ENCODE measurements at regions not wholly inside any gene's neighbourhood (a gene's known extent, or its start where the extent isn't known, plus 50 kb on each side); places are given as distances from the start of the nearest gene placed in this dataset.

GRCh38 chr2:193816008-193816407 lies 1621.3 kb upstream of the TMEFF2 start:
- no peaks in the 10 kb centered on the region for H3K27me3 Mint-ChIP-seq
- no peaks in the 10 kb centered on the region for H3K36me3 Mint-ChIP-seq
- intact Hi-C loops (cut with micrococcal nuclease) = no loop called here
- no peak for DNase-seq
- no peak overlapping the region for H3K27ac Mint-ChIP-seq
- no peak overlapping the region for H3K4me3 Mint-ChIP-seq
- ChIA-PET CTCF (no interaction called here), POLR2A (no interaction called here)
- peaks cover 4% of the 10 kb centered on the region for H3K9me3 Mint-ChIP-seq
- no peaks in the 10 kb centered on the region for H3K4me1 Mint-ChIP-seq (ENCODE audit: low read depth)

DNA sequence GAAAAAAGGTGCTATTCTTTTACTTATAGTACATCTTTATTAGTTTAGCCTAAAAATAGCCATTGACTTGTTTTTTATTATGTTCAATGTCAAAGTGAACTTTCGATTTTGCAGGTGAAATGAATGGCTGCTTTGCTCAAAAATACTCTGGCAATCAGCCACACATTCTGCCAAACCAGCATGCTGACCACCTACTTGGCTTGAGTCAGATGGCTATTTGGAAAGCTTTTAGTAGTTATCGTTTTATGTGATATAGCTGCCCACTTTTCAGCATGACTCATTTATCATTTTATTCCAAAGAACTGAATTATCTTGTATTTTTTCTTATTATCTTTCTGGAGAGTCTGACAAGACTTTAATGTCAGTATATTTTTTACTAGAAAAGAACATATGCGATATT lies 1615.8 kb upstream of the TMEFF2 start:
- intact Hi-C loops (cut with micrococcal nuclease) = no loop called here
- H3K27ac Mint-ChIP-seq = no peak overlapping the region
- H3K36me3 Mint-ChIP-seq = no peaks in the 10 kb centered on the region
- H3K9me3 Mint-ChIP-seq = no peaks in the 10 kb centered on the region
- H3K4me3 Mint-ChIP-seq = no peak overlapping the region
- POLR2A ChIA-PET = no interaction called here
- no peak for DNase-seq
- H3K27me3 Mint-ChIP-seq = no peaks in the 10 kb centered on the region
- CTCF ChIA-PET = no interaction called here
- H3K4me1 Mint-ChIP-seq (ENCODE audit: low read depth) = no peaks in the 10 kb centered on the region

GRCh38 chr2:193808877-193809276 lies 1614.1 kb upstream of the TMEFF2 start:
- no peaks in the 10 kb centered on the region for H3K4me1 Mint-ChIP-seq (ENCODE audit: low read depth)
- no peak overlapping the region for H3K27ac Mint-ChIP-seq
- CTCF ChIA-PET = no interaction called here
- H3K36me3 Mint-ChIP-seq = no peaks in the 10 kb centered on the region
- intact Hi-C loops (cut with micrococcal nuclease) = no loop called here
- H3K9me3 Mint-ChIP-seq = no peaks in the 10 kb centered on the region
- DNase-seq = no peak
- POLR2A ChIA-PET = no interaction called here
- no peaks in the 10 kb centered on the region for H3K27me3 Mint-ChIP-seq
- no peak overlapping the region for H3K4me3 Mint-ChIP-seq

- H3K27me3 Mint-ChIP-seq = no peaks in the 10 kb centered on the region
Measured at GRCh38 chr2:193806088-193806774, 1611.5 kb upstream of the TMEFF2 start.

GRCh38 chr2:193796847-193797246 lies 1602.1 kb upstream of the TMEFF2 start:
- Mint-ChIP-seq H3K27ac (no peak overlapping the region), H3K4me1 (ENCODE audit: low read depth) (no peaks in the 10 kb centered on the region), H3K27me3 (no peaks in the 10 kb centered on the region), H3K9me3 (no peaks in the 10 kb centered on the region), H3K4me3 (no peak overlapping the region), H3K36me3 (no peaks in the 10 kb centered on the region)
- ChIA-PET POLR2A (no interaction called here), CTCF (no interaction called here)
- DNase-seq = no peak
- intact Hi-C loops (cut with micrococcal nuclease) = no loop called here

More at GRCh38 chr2:193806088-193806774, 1611.5 kb upstream of the TMEFF2 start:
- no peak for DNase-seq
- no peak overlapping the region for H3K4me3 Mint-ChIP-seq
- no peaks in the 10 kb centered on the region for H3K36me3 Mint-ChIP-seq
- ChIA-PET POLR2A (no interaction called here), CTCF (no interaction called here)
- no peak overlapping the region for H3K27ac Mint-ChIP-seq
- intact Hi-C loops (cut with micrococcal nuclease) = no loop called here
- H3K9me3 Mint-ChIP-seq = no peaks in the 10 kb centered on the region
- H3K4me1 Mint-ChIP-seq (ENCODE audit: low read depth) = no peaks in the 10 kb centered on the region

DNA sequence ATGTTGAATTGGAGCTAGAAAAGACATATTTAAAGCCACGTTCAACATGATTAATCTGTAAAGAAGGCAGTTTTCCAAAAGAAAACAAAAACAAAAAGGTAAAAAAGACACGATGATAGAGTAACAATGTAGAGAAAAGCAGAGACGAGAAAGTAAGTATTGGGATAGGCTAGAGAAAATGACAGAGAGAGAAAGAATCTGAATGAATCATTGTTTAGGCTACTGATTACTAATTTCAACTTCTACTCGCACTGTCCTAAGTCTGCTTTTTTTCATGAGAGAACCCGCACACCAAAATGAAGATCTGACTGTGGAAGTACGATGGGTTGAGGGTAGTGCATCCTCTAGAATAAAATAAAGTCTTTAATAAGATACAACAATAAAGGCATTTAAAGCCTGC lies 1599.2 kb upstream of the TMEFF2 start:
- H3K27me3 Mint-ChIP-seq = no peaks in the 10 kb centered on the region
- CTCF ChIA-PET = no interaction called here
- POLR2A ChIA-PET = no interaction called here
- no peaks in the 10 kb centered on the region for H3K4me1 Mint-ChIP-seq (ENCODE audit: low read depth)
- H3K36me3 Mint-ChIP-seq = no peaks in the 10 kb centered on the region
- intact Hi-C loops (cut with micrococcal nuclease) = no loop called here
- no peak overlapping the region for H3K4me3 Mint-ChIP-seq
- no peaks in the 10 kb centered on the region for H3K9me3 Mint-ChIP-seq
- no peak for DNase-seq
- H3K27ac Mint-ChIP-seq = no peak overlapping the region

GRCh38 chr2:193783681-193784080 lies 1588.9 kb upstream of the TMEFF2 start:
- ChIA-PET POLR2A (no interaction called here), CTCF (no interaction called here)
- H3K36me3 Mint-ChIP-seq = no peaks in the 10 kb centered on the region
- no peaks in the 10 kb centered on the region for H3K4me1 Mint-ChIP-seq (ENCODE audit: low read depth)
- no peak overlapping the region for H3K27ac Mint-ChIP-seq
- intact Hi-C loops (cut with micrococcal nuclease) = no loop called here
- H3K4me3 Mint-ChIP-seq = no peak overlapping the region
- no peak for DNase-seq
- H3K9me3 Mint-ChIP-seq = peaks cover 7% of the 10 kb centered on the region
- no peaks in the 10 kb centered on the region for H3K27me3 Mint-ChIP-seq

DNA sequence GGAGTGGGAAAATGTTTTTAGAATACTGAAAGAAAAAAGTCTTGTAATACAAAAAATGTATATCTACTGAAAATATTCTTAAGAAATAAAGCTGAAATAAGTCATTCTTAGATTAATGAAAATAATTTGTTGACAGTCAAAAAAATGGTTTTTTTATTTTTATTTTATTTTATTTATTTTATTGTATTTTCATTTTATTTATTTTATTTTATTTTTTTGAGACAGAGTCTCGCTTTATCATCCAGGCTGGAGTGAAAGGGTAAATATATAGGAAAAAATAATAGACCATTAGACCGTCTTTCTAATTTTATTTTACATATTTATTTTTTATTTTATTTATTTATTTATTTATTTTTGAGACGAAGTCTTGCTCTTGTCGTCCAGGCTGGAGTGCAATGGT lies 1583.6 kb upstream of the TMEFF2 start:
- POLR2A ChIA-PET = no interaction called here
- no peak for DNase-seq
- H3K4me3 Mint-ChIP-seq = no peak overlapping the region
- no peaks in the 10 kb centered on the region for H3K4me1 Mint-ChIP-seq (ENCODE audit: low read depth)
- intact Hi-C loops (cut with micrococcal nuclease) = no loop called here
- no peak overlapping the region for H3K27ac Mint-ChIP-seq
- H3K27me3 Mint-ChIP-seq = no peaks in the 10 kb centered on the region
- CTCF ChIA-PET = interaction anchor here (0.9 kb wide), 1 partner anchor 22 kb away, joined by 3 read pairs; no protein-coding TSS in a partner anchor
- H3K36me3 Mint-ChIP-seq = no peaks in the 10 kb centered on the region
- peaks cover 2% of the 10 kb centered on the region for H3K9me3 Mint-ChIP-seq

GRCh38 chr2:193776988-193777387 lies 1582.3 kb upstream of the TMEFF2 start:
- Mint-ChIP-seq H3K4me3 (no peak overlapping the region), H3K36me3 (no peaks in the 10 kb centered on the region), H3K27ac (no peak overlapping the region), H3K27me3 (no peaks in the 10 kb centered on the region), H3K4me1 (ENCODE audit: low read depth) (no peaks in the 10 kb centered on the region), H3K9me3 (no peaks in the 10 kb centered on the region)
- DNase-seq = no peak
- ChIA-PET POLR2A (no interaction called here), CTCF (no interaction called here)
- intact Hi-C loops (cut with micrococcal nuclease) = no loop called here

DNA sequence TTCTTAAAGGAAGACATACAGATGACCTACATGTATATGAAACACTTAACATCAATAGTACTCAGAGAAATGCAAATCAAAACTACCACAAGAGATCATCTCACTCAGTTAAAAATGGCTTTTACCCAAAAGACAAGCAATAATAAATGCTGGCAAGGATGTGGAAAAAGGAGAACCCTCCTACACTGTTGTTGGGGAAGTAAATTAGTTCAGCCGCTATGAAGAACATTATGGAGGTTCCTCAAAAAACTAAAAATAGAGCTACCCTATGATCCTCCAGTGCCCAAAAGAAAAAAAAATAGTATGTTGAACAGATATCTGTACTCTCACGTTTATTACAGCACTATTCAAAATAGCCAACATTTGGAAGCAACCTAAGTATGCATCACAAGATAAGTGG lies 1579.4 kb upstream of the TMEFF2 start:
- DNase-seq = no peak
- H3K9me3 Mint-ChIP-seq = no peaks in the 10 kb centered on the region
- no peaks in the 10 kb centered on the region for H3K4me1 Mint-ChIP-seq (ENCODE audit: low read depth)
- H3K27ac Mint-ChIP-seq = no peak overlapping the region
- CTCF ChIA-PET = no interaction called here
- intact Hi-C loops (cut with micrococcal nuclease) = no loop called here
- H3K36me3 Mint-ChIP-seq = no peaks in the 10 kb centered on the region
- POLR2A ChIA-PET = no interaction called here
- no peaks in the 10 kb centered on the region for H3K27me3 Mint-ChIP-seq
- no peak overlapping the region for H3K4me3 Mint-ChIP-seq

GRCh38 chr2:193751299-193751698 lies 1556.6 kb upstream of the TMEFF2 start:
- H3K4me1 Mint-ChIP-seq (ENCODE audit: low read depth) = no peaks in the 10 kb centered on the region
- H3K27me3 Mint-ChIP-seq = no peaks in the 10 kb centered on the region
- DNase-seq = no peak
- intact Hi-C loops (cut with micrococcal nuclease) = no loop called here
- H3K27ac Mint-ChIP-seq = no peak overlapping the region
- no peak overlapping the region for H3K4me3 Mint-ChIP-seq
- H3K9me3 Mint-ChIP-seq = peaks cover 3% of the 10 kb centered on the region
- CTCF ChIA-PET = no interaction called here
- POLR2A ChIA-PET = no interaction called here
- H3K36me3 Mint-ChIP-seq = no peaks in the 10 kb centered on the region

DNA sequence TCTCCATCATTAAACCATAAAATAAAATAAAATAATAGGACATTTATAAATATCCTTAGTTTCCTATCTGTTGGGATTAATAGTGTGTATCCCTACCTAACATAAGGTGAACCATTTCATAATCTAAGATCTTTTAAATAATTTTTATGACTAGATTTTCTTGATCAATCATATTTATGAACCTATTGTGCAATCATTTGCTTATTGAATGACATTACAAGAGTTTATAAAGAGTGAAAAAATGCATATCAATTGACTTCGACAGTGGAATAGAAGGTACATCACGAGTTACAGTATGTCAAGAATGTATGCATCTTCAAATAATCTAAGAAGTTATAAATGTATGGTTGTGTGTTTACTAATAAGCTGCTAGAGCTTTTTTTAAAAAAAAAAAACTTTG lies 1554.8 kb upstream of the TMEFF2 start:
- Mint-ChIP-seq H3K9me3 (peaks cover 3% of the 10 kb centered on the region), H3K27ac (no peak overlapping the region), H3K4me1 (ENCODE audit: low read depth) (no peaks in the 10 kb centered on the region), H3K4me3 (no peak overlapping the region), H3K36me3 (no peaks in the 10 kb centered on the region), H3K27me3 (no peaks in the 10 kb centered on the region)
- ChIA-PET POLR2A (no interaction called here), CTCF (no interaction called here)
- intact Hi-C loops (cut with micrococcal nuclease) = no loop called here
- no peak for DNase-seq

DNA sequence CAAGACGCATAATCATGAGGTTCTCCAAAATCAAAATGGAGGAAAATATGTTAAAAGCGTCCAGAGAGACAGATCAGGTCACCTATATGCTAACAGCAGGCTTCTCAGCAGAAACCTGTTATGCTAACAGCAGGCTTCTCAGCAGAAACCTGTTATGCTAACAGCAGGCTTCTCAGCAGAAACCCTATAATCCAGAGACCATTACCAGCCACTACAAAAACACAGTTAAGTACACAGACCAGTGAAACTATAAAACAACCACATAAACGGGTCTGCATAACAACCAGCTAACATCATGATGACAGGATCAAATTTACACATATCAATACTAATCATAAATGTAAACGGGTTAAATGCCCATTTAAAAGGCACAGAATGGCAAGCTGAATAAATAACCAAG lies 1548.4 kb upstream of the TMEFF2 start:
- ChIA-PET CTCF (no interaction called here), POLR2A (no interaction called here)
- peaks cover 2% of the 10 kb centered on the region for H3K9me3 Mint-ChIP-seq
- intact Hi-C loops (cut with micrococcal nuclease) = no loop called here
- H3K27me3 Mint-ChIP-seq = no peaks in the 10 kb centered on the region
- no peaks in the 10 kb centered on the region for H3K4me1 Mint-ChIP-seq (ENCODE audit: low read depth)
- H3K4me3 Mint-ChIP-seq = no peak overlapping the region
- H3K36me3 Mint-ChIP-seq = no peaks in the 10 kb centered on the region
- DNase-seq = no peak
- no peak overlapping the region for H3K27ac Mint-ChIP-seq

DNA sequence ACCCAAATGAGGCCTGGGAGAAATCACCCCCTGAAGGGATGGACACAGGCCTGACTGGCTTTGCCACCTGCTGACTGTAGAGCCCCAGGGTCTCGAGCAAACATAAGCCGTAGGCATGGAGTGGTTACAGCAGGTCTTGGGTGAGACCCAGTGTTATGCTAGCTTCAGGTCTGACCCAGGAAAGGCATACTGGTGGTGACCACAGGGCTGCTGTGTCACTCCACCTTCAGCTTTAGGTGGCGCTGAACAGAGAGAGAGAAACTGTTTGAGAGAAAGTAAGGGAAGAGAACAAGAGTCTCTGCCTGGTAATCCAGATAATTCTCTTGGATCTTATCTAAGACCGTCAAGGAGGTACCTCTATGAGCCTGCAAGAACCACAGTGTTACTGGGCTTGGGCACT lies 1544.2 kb upstream of the TMEFF2 start:
- H3K27me3 Mint-ChIP-seq = no peaks in the 10 kb centered on the region
- H3K4me1 Mint-ChIP-seq (ENCODE audit: low read depth) = no peaks in the 10 kb centered on the region
- H3K9me3 Mint-ChIP-seq = no peaks in the 10 kb centered on the region
- ChIA-PET CTCF (no interaction called here), POLR2A (no interaction called here)
- no peak overlapping the region for H3K27ac Mint-ChIP-seq
- H3K4me3 Mint-ChIP-seq = no peak overlapping the region
- DNase-seq = no peak
- intact Hi-C loops (cut with micrococcal nuclease) = no loop called here
- H3K36me3 Mint-ChIP-seq = no peaks in the 10 kb centered on the region

All from activated CD4-positive, alpha-beta memory T cell treated with anti-CD3 and anti-CD28 coated beads for 36 hours (primary cell).